GM12878 (cell line): ENCODE measurements at regions not wholly inside any gene's neighbourhood (a gene's known extent, or its start where the extent isn't known, plus 50 kb on each side); places are given as distances from the start of the nearest gene placed in this dataset.

Experiments
- ATAC-seq: fragments of 200-7000 bp; cut with Tn5 transposase; 3 replicates; pipeline ENCODE4 v1.9.1; 2020; ENCODE audit warnings: mild to moderate bottlenecking, moderate library complexity
- BruUV-seq: library from RNA; stranded (reverse); fragments of 400-500 nt; replicated peaks from 2 replicates; lab custom pipeline; 2021; lab: Mats Ljungman, UMichigan
- CTCF ChIA-PET: fragments of 300-600 bp; sonication (Branson Sonifier 250); formaldehyde crosslinking; extraction: SDS; loops from one replicate; lab custom pipeline; 2021; ENCODE audit warnings: inconsistent platforms; lab: Yijun Ruan, JAX
- POLR2A ChIA-PET: fragments of 350-600 bp; formaldehyde crosslinking; extraction: SDS; loops from one replicate; lab custom pipeline; 2021; ENCODE audit warnings: inconsistent platforms; lab: Charles Lee
- RAD21 ChIA-PET: fragments of 300-600 bp; sonication (Branson Sonifier 250); formaldehyde crosslinking; loops from one replicate; lab custom pipeline; 2023; ENCODE audit warnings: antibody characterized with exemption; ENCODE audit not compliant: unreplicated experiment; lab: Charles Lee
- SMC1A ChIA-PET: fragments of 300-600 bp; sonication (Branson Sonifier 250); formaldehyde crosslinking; loops from one replicate; lab custom pipeline; 2023; ENCODE audit not compliant: unreplicated experiment, uncharacterized antibody; lab: Charles Lee
- DNase-seq: peaks from one replicate; pipeline ENCODE4 v3.0.0-alpha.2; 2011; ENCODE audit warnings: low read depth, low spot score
- FAIRE-seq: peaks from 3 replicates; lab custom pipeline; 2011; peaks lifted over from hg19 to GRCh38; lab: Jason Lieb, UNC
- H2AFZ ChIP-seq: 2 replicates; pipeline ENCODE4 v1.6.0; 2011; ENCODE audit warnings: low read depth, low read length, control low read depth; ENCODE audit not compliant: control insufficient read depth
- H3K27ac ChIP-seq: 2 replicates; pipeline ENCODE4 v1.5.1; 2011; ENCODE audit warnings: control low read depth; ENCODE audit not compliant: control insufficient read depth, insufficient read depth
- H3K27me3 ChIP-seq, 2 experiments: replicated peaks in 1 of 2; 2 replicates each; pipeline versions ENCODE4 v1.6.0 to v1.6.1; 2011; ENCODE audit warnings: low read length in 1 of 2; ENCODE audit not compliant: control insufficient read depth in 2 of 2, insufficient read depth in 2 of 2
- H3K36me3 ChIP-seq, 2 experiments: 2 replicates each; pipeline ENCODE4 v1.5.1; 2011; ENCODE audit warnings: low read length in 1 of 2; ENCODE audit not compliant: control insufficient read depth in 2 of 2, insufficient read depth in 2 of 2
- H3K4me1 ChIP-seq: 2 replicates; pipeline ENCODE4 v1.6.1; 2011; ENCODE audit warnings: mild to moderate bottlenecking, low read length, moderate library complexity, mixed read lengths; ENCODE audit not compliant: control insufficient read depth, insufficient read depth
- H3K4me2 ChIP-seq: 2 replicates; pipeline ENCODE4 v1.6.0; 2011; ENCODE audit warnings: control low read depth; ENCODE audit not compliant: control insufficient read depth, insufficient read depth
- H3K4me3 ChIP-seq: fragments of 200-600 bp; sonication (generic); 2 replicates; pipeline ENCODE4 v1.5.1; 2016
- H3K79me2 ChIP-seq: 2 replicates; pipeline ENCODE4 v1.6.0; 2011; ENCODE audit warnings: low read length; ENCODE audit not compliant: control insufficient read depth, insufficient read depth
- H3K9ac ChIP-seq: 2 replicates; pipeline ENCODE4 v1.8.0; 2011; ENCODE audit warnings: low read length, control low read depth, mixed read lengths; ENCODE audit not compliant: control insufficient read depth, insufficient read depth
- H3K9me3 ChIP-seq: replicated peaks from 3 replicates; pipeline ENCODE4 v1.5.1; 2011; ENCODE audit warnings: mild to moderate bottlenecking, low read length; ENCODE audit not compliant: control insufficient read depth, insufficient read depth
- H4K20me1 ChIP-seq: 2 replicates; pipeline ENCODE4 v1.6.0; 2011; ENCODE audit not compliant: control insufficient read depth, insufficient read depth
- ATF2 ChIP-seq: IDR thresholded peaks from 2 replicates; pipeline ENCODE4 v1.6.1; 2012; ENCODE audit warnings: low read length, inconsistent platforms
- CBX5 ChIP-seq: sonication (generic); IDR thresholded peaks from 2 replicates; pipeline ENCODE4 v1.6.1; 2016; ENCODE audit warnings: low read depth, moderate library complexity, mild to moderate bottlenecking, inconsistent platforms
- CHD1 ChIP-seq: IDR thresholded peaks from 2 replicates; pipeline ENCODE4 v1.6.1; 2012; ENCODE audit warnings: low read depth, low read length, improper control_type of control experiment
- EP300 ChIP-seq, 2 experiments: fragments of 150-350 bp in 1 of 2; IDR thresholded peaks; 2 replicates each; pipeline ENCODE4 v1.6.1; 2011 to 2012; ENCODE audit warnings: low read depth in 2 of 2, low read length in 2 of 2, borderline replicate concordance in 1 of 2, improper control_type of control experiment in 1 of 2, inconsistent platforms in 1 of 2; ENCODE audit not compliant: control insufficient read depth in 1 of 2
- JUNB ChIP-seq: IDR thresholded peaks from 2 replicates; pipeline ENCODE4 v1.6.1; 2016; ENCODE audit warnings: antibody characterized with exemption, mild to moderate bottlenecking
- NFYA ChIP-seq: IDR thresholded peaks from 2 replicates; pipeline ENCODE4 v1.6.1; 2011; ENCODE audit warnings: low read depth, mild to moderate bottlenecking, low read length, improper control_type of control experiment, borderline replicate concordance
- NR2C1 ChIP-seq: fragments of 450-650 bp; IDR thresholded peaks from 2 replicates; pipeline ENCODE4 v1.6.1; 2017; ENCODE audit warnings: antibody characterized with exemption, mild to moderate bottlenecking, moderate library complexity
- POLR2A ChIP-seq: IDR thresholded peaks from 2 replicates; pipeline ENCODE4 v1.6.1; 2011; ENCODE audit warnings: low read depth, mild to moderate bottlenecking, low read length
- RCOR1 ChIP-seq: conservative IDR thresholded peaks from 2 replicates; pipeline ENCODE4 v1.6.1; 2012; ENCODE audit warnings: low read depth, low read length, improper control_type of control experiment
- REST ChIP-seq: IDR thresholded peaks from 2 replicates; pipeline ENCODE4 v1.6.1; 2012; ENCODE audit warnings: mild to moderate bottlenecking, low read depth, low read length
- ZNF622 ChIP-seq: fragments of 450-650 bp; IDR thresholded peaks from 2 replicates; pipeline ENCODE4 v1.6.1; 2017; ENCODE audit warnings: mild to moderate bottlenecking, inconsistent platforms
- WGBS: methylation state at CpG from one replicate; pipeline ENCODE4 v1.1.6; 2016; ENCODE audit warnings: low lambda C conversion rate; ENCODE audit not compliant: insufficient replicate concordance, insufficient coverage; ENCODE audit errors: missing lambda C conversion rate; 5-methylcytosine and 5-hydroxymethylcytosine counted together
- in situ Hi-C: fragments of 300-500 bp; cut with MboI; formaldehyde crosslinking; loops from 9 replicates; pipeline ENCODE4 v1.14.3; 2018; ENCODE audit warnings: mixed read lengths
- intact Hi-C: fragments of 100-400 bp; cut with micrococcal nuclease; formaldehyde crosslinking; loops from one replicate; pipeline ENCODE4 v1.14.2; 2022; ENCODE audit not compliant: unreplicated experiment

- TF ChIP-seq NFYA: no peak
- TF ChIP-seq NR2C1: no peak
- no peak for TF ChIP-seq JUNB
Observed at GRCh38 chr13:106132216-106132615, 403.2 kb downstream of the EFNB2 start (continued).

- SMC1A ChIA-PET: no interaction called here
- no TSS peak for BruUV-seq
- Histone ChIP-seq H3K79me2 (no peaks in the 10 kb centered on the region), H4K20me1 (no peaks in the 10 kb centered on the region), H3K36me3 (no peaks in the 10 kb centered on the region), H3K9me3 (no peaks in the 10 kb centered on the region), H3K4me3 (no peak overlapping the region), H3K27me3 (no peaks in the 10 kb centered on the region), H3K4me1 (no peaks in the 10 kb centered on the region), H2AFZ (no peak overlapping the region), H3K9ac (no peak overlapping the region), H3K4me2 (no peak overlapping the region), H3K27ac (no peak overlapping the region)
- no peak for TF ChIP-seq CHD1
- POLR2A ChIA-PET: no interaction called here
- WGBS: 0% methylated on average over 2 of the region's 2 CpGs
- RAD21 ChIA-PET: no interaction called here
- intact Hi-C loops (no loop called here), in situ Hi-C loops (no loop called here)
- no peak for DNase-seq
- FAIRE-seq: no peak
- CTCF ChIA-PET: no interaction called here
- no peak for ATAC-seq
Observed at GRCh38 chr13:106129993-106130392, 405.5 kb downstream of the EFNB2 start.

- no peak overlapping the region for H3K4me2 ChIP-seq
- 0% methylated on average over 1 of the region's 1 CpG for WGBS
- in situ Hi-C loops (no loop called here), intact Hi-C loops (no loop called here)
- H3K9me3 ChIP-seq: no peaks in the 10 kb centered on the region
- ChIA-PET RAD21 (no interaction called here), SMC1A (no interaction called here), CTCF (no interaction called here), POLR2A (no interaction called here)
- no peak overlapping the region for H3K27ac ChIP-seq
- no peak for FAIRE-seq
- no peaks in the 10 kb centered on the region for H3K4me1 ChIP-seq
- no peaks in the 10 kb centered on the region for H3K79me2 ChIP-seq
- no peak overlapping the region for H3K4me3 ChIP-seq
- no peak for DNase-seq
- H3K27me3 ChIP-seq: no peaks in the 10 kb centered on the region
- BruUV-seq: no TSS peak
- no peak for ATAC-seq
- no peak overlapping the region for H2AFZ ChIP-seq
- H3K36me3 ChIP-seq: no peaks in the 10 kb centered on the region
- H3K9ac ChIP-seq: no peak overlapping the region
- no peaks in the 10 kb centered on the region for H4K20me1 ChIP-seq
- TF ChIP-seq RCOR1: no peak
- no peak for TF ChIP-seq REST
- no peak for TF ChIP-seq EP300 (IDR thresholded peaks at IDR 0.05; ENCODE audit: borderline replicate concordance in 1 of 2, control insufficient read depth in 1 of 2, low read depth in 2 of 2, low read length in 2 of 2)
- no peak for TF ChIP-seq ZNF622
- TF ChIP-seq ATF2: no peak
- TF ChIP-seq CBX5: no peak
- no peak for TF ChIP-seq POLR2A
Observed at GRCh38 chr13:106129273-106129672, 406.2 kb downstream of the EFNB2 start.
